ENCODE measurements at regions not wholly inside any gene's neighbourhood (a gene's known extent, or its start where the extent isn't known, plus 50 kb on each side); places are given as distances from the start of the nearest gene placed in this dataset.

GRCh38 chrX:9162698-9163097, 128.8 kb upstream of the FAM9B start:
- H3K36me3 ChIP-seq (ENCODE audit: control insufficient read depth, insufficient read depth, low read length) = no peaks in the 10 kb centered on the region
- H3K4me3 ChIP-seq (ENCODE audit: low read depth, low read length) = no peak overlapping the region
- TF ChIP-seq CTCF (IDR thresholded peaks at IDR 0.05; ENCODE audit: insufficient read depth, low read length, poor library complexity, severe bottlenecking) = no peak
- no peak for DNase-seq (ENCODE audit: low read depth)
- no peaks in the 10 kb centered on the region for H3K27me3 ChIP-seq (ENCODE audit: control insufficient read depth, insufficient read depth, low read length)

- no peak for DNase-seq (ENCODE audit: low read depth)
- Histone ChIP-seq H3K36me3 (ENCODE audit: control insufficient read depth, insufficient read depth, low read length) (no peaks in the 10 kb centered on the region), H3K4me3 (ENCODE audit: low read depth, low read length) (no peak overlapping the region), H3K27me3 (ENCODE audit: control insufficient read depth, insufficient read depth, low read length) (no peaks in the 10 kb centered on the region)
- TF ChIP-seq CTCF (IDR thresholded peaks at IDR 0.05; ENCODE audit: insufficient read depth, low read length, poor library complexity, severe bottlenecking) = no peak
Observed at GRCh38 chrX:9163214-9163709, 129.3 kb upstream of the FAM9B start.

GRCh38 chrX:9164086-9164485, 130.2 kb upstream of the FAM9B start:
- DNase-seq (ENCODE audit: low read depth) = no peak
- H3K27me3 ChIP-seq (ENCODE audit: control insufficient read depth, insufficient read depth, low read length) = no peaks in the 10 kb centered on the region
- TF ChIP-seq CTCF (IDR thresholded peaks at IDR 0.05; ENCODE audit: insufficient read depth, low read length, poor library complexity, severe bottlenecking) = no peak
- no peaks in the 10 kb centered on the region for H3K36me3 ChIP-seq (ENCODE audit: control insufficient read depth, insufficient read depth, low read length)
- no peak overlapping the region for H3K4me3 ChIP-seq (ENCODE audit: low read depth, low read length)

GRCh38 chrX:9164533-9165426, 130.9 kb upstream of the FAM9B start:
- Histone ChIP-seq H3K36me3 (ENCODE audit: control insufficient read depth, insufficient read depth, low read length) (no peaks in the 10 kb centered on the region), H3K27me3 (ENCODE audit: control insufficient read depth, insufficient read depth, low read length) (no peaks in the 10 kb centered on the region), H3K4me3 (ENCODE audit: low read depth, low read length) (no peak overlapping the region)
- DNase-seq (ENCODE audit: low read depth) = no peak
- no peak for TF ChIP-seq CTCF (IDR thresholded peaks at IDR 0.05; ENCODE audit: insufficient read depth, low read length, poor library complexity, severe bottlenecking)

GRCh38 chrX:9166584-9166944, 132.6 kb upstream of the FAM9B start:
- DNase-seq (ENCODE audit: low read depth) = peak; percentile 62
- H3K4me3 ChIP-seq (ENCODE audit: low read depth, low read length) = no peak overlapping the region
- H3K36me3 ChIP-seq (ENCODE audit: control insufficient read depth, insufficient read depth, low read length) = no peaks in the 10 kb centered on the region
- H3K27me3 ChIP-seq (ENCODE audit: control insufficient read depth, insufficient read depth, low read length) = no peaks in the 10 kb centered on the region
- no peak for TF ChIP-seq CTCF (IDR thresholded peaks at IDR 0.05; ENCODE audit: insufficient read depth, low read length, poor library complexity, severe bottlenecking)
